Mesodermal cell (in vitro differentiated cells): ENCODE measurements at regions not wholly inside any gene's neighbourhood (a gene's known extent, or its start where the extent isn't known, plus 50 kb on each side); places are given as distances from the start of the nearest gene placed in this dataset.
"Not testable (repeated sequence)": the region's sequence is repeated elsewhere in the genome, so short reads cannot be mapped to it uniquely, and the experiment has no call there.

Experiments
- H3K27ac ChIP-seq: 2 replicates; pipeline ENCODE4 v1.7.0; 2013; ENCODE audit warnings: mild to moderate bottlenecking, low read depth, low read length, moderate library complexity; ENCODE audit not compliant: severe bottlenecking
- H3K36me3 ChIP-seq: 2 replicates; pipeline ENCODE4 v1.7.1; 2013; ENCODE audit warnings: mild to moderate bottlenecking, low read length, moderate library complexity; ENCODE audit not compliant: control insufficient read depth, insufficient read depth
- H3K4me1 ChIP-seq: one replicate; pipeline ENCODE4 v1.7.1; 2013; ENCODE audit warnings: mild to moderate bottlenecking, low read length; ENCODE audit not compliant: insufficient read depth, control insufficient read depth, poor library complexity, severe bottlenecking
- H3K4me3 ChIP-seq: 2 replicates; pipeline ENCODE4 v1.7.0; 2013; ENCODE audit warnings: low read length, control low read depth, mild to moderate bottlenecking; ENCODE audit not compliant: insufficient read depth, poor library complexity, severe bottlenecking; ENCODE audit errors: extremely low read depth
- H3K9me3 ChIP-seq: 2 replicates; pipeline ENCODE4 v1.7.1; 2013; ENCODE audit warnings: mild to moderate bottlenecking, low read length, moderate library complexity; ENCODE audit not compliant: control insufficient read depth
- WGBS, 2 experiments: methylation state at CpG; one replicate each; pipeline ENCODE4 v1.1.5; 2013; ENCODE audit warnings: missing lambda C conversion rate in 2 of 2; ENCODE audit not compliant: insufficient coverage in 2 of 2; 5-methylcytosine and 5-hydroxymethylcytosine counted together

DNA sequence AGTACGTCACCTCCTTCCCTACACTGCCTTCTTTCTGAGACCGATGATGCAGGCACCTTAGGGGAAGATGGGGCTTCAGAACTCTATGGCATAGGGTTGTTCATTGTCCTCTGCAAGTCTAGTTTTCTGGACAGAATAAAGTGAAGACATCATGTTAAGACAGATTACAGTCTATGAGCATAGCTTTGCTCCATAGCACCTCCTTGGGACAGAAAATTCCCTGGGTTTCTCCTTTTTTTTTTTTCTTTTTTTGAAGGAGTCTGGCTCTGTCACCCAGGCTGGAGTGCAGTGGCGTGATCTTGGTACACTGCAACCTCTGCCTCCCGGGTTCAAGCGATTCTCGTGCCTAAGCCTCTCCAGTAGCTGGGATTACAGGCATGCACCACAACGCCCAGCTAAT is 119.8 kb upstream of the CADM1 start:
- no peaks in the 10 kb centered on the region for H3K36me3 ChIP-seq
- WGBS, 2 experiments: 94% methylated on average over 6 of the region's 7 CpGs; no CpG with 5 or more reads in 1 of the 2 experiments
- H3K27ac ChIP-seq: no peak overlapping the region
- no peaks in the 10 kb centered on the region for H3K9me3 ChIP-seq
- H3K4me3 ChIP-seq: no peak overlapping the region
- peaks cover 14% of the 10 kb centered on the region for H3K4me1 ChIP-seq

DNA sequence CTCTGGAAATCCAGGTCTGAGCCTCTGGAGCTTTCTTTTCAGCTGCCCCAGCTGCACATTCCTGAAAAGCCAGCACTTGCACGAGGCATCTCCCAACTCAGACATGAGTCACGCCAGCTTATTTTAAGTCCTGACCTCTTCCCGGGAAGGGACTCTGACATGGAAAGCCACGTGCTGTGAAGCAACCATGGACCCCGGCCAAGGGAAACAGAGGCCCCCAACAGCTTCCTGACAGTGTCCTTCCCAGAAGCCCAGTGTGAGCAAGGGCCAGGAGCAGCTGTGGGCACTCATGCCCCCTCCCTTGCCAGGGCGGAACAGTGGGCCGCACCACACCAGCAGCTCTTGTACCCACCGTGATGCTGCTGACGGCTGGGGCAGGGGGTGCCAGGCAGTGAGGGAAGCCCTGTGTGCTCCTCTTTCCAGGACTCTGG is 118.8 kb upstream of the CADM1 start:
- WGBS, 2 experiments: 59 to 71% methylated on average over 8 to 9 of the region's 9 CpGs
- H3K9me3 ChIP-seq: no peaks in the 10 kb centered on the region
- H3K4me3 ChIP-seq: no peak overlapping the region
- no peaks in the 10 kb centered on the region for H3K36me3 ChIP-seq
- H3K27ac ChIP-seq: peak overlapping the region; percentile 25
- H3K4me1 ChIP-seq: peaks cover 14% of the 10 kb centered on the region

DNA sequence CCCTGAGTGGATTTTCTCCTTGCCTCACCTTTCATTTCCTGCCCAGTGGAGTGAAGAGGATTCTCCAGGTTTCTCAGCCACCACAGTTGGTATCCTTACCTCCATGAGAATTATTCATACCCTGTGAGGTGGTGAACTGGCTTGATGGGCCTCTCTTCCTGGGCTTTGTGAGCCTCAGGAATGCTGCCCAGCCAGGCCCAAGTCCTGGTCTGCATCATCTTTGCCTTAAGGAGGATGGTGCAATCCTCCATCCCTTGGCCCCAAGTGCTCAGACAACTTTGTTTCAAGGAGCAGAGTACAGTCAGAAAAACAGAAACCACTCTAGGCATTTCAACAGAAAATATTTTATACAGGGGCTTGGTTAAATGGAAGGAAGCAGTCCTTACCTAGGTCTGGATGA is 114.2 kb upstream of the CADM1 start:
- Histone ChIP-seq H3K27ac (no peak overlapping the region), H3K36me3 (no peaks in the 10 kb centered on the region), H3K9me3 (no peaks in the 10 kb centered on the region), H3K4me3 (no peak overlapping the region), H3K4me1 (peaks cover 17% of the 10 kb centered on the region)

- 88 to 100% methylated on average over 2 of the region's 2 CpGs for WGBS, 2 experiments
- H3K4me1 ChIP-seq: peaks cover 17% of the 10 kb centered on the region
- H3K9me3 ChIP-seq: no peaks in the 10 kb centered on the region
- no peaks in the 10 kb centered on the region for H3K36me3 ChIP-seq
- no peak overlapping the region for H3K4me3 ChIP-seq
- no peak overlapping the region for H3K27ac ChIP-seq
These were observed 113.6 kb upstream of the CADM1 start for GRCh38 chr11:115617767-115618166.

DNA sequence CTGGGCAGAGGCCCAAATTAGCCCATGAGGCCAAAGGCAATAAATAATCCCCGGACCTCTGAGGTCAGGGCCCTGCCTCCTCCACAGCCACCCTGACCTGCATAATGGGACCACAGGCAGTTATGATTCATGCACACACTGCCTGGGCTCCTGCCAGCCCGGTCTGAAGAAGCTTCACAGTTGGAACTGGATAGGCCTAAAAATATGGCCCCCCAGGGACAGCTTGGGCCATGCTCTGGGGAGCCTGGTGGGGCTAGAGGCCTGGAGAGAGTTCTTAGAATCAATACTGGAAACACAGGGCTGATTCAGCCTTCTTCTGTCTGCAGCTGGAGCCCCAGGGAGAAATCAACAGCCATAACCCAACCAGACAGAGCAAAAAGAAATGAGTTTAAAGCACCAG is 112.8 kb upstream of the CADM1 start:
- Histone ChIP-seq H3K4me3 (no peak overlapping the region), H3K27ac (no peak overlapping the region), H3K36me3 (no peaks in the 10 kb centered on the region), H3K9me3 (no peaks in the 10 kb centered on the region), H3K4me1 (peaks cover 17% of the 10 kb centered on the region)
- 73 to 87% methylated on average over 2 of the region's 2 CpGs for WGBS, 2 experiments

GRCh38 chr11:115613986-115614632 is 109.9 kb upstream of the CADM1 start:
- H3K27ac ChIP-seq: no peak overlapping the region

DNA sequence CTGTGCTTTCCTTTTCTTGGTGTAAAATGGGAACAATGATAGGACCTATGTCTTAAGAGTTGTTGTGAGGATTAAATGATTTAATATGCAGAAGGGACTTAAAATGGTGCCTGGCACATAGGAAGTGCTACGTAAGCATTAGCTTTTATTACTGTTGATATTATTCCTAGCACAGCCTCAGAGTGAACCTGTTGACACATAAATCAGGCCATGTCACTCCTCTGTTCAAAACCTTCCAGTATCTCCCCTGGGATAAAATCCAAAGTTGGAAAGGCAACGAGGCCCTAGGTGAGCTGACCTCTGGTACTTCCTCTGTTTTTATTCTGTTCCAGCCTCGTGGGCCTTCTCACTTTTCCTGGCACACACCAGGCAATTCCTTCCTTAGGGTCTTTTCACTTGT is 108.8 kb upstream of the CADM1 start:
- H3K9me3 ChIP-seq: no peaks in the 10 kb centered on the region
- H3K36me3 ChIP-seq: no peaks in the 10 kb centered on the region
- WGBS, 2 experiments: 79 to 84% methylated on average over 2 to 3 of the region's 3 CpGs
- peaks cover 18% of the 10 kb centered on the region for H3K4me1 ChIP-seq
- H3K4me3 ChIP-seq: no peak overlapping the region
- H3K27ac ChIP-seq: no peak overlapping the region

More at GRCh38 chr11:115613986-115614632, 109.9 kb upstream of the CADM1 start:
- Histone ChIP-seq H3K4me3 (no peak overlapping the region), H3K36me3 (no peaks in the 10 kb centered on the region), H3K9me3 (no peaks in the 10 kb centered on the region), H3K4me1 (peaks cover 18% of the 10 kb centered on the region)
- WGBS, 2 experiments: 82 to 89% methylated on average over 9 of the region's 9 CpGs

DNA sequence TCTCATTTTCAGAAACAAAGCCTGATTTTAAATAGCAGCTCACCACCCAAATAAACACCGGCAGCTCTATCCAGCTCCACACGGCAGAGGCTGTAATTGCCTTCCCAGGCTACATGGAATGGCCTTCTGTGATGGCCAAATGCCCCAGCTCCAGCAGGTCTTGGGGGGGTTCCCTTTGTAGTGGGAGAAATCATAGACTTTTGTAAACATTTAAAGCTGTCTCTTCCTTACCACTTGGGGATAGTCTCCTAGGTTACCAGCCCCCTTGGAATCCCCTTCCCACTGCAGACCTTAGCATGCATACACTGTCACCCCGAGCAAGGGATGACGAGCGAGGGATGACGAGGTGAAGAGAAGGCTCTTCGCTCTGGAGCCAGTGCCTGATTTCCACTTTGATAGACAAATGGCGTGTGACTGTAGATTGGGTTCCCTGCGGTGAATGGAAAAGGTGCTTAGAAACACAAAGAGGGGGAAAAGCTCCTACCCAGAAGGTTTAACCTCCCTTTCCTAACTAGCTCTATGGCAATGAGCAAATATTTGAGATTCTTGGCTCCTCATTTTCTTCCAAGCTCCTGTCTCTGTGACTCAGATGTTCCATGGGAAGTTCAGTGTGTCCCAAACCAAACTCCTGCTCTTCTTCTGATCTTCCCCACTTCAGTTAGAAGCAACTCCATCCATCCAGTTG is 108.0 kb upstream of the CADM1 start:
- Histone ChIP-seq H3K9me3 (no peaks in the 10 kb centered on the region), H3K36me3 (no peaks in the 10 kb centered on the region), H3K4me1 (peaks cover 18% of the 10 kb centered on the region), H3K4me3 (no peak overlapping the region), H3K27ac (no peak overlapping the region)
- WGBS, 2 experiments: 51 to 70% methylated on average over 5 to 6 of the region's 9 CpGs

DNA sequence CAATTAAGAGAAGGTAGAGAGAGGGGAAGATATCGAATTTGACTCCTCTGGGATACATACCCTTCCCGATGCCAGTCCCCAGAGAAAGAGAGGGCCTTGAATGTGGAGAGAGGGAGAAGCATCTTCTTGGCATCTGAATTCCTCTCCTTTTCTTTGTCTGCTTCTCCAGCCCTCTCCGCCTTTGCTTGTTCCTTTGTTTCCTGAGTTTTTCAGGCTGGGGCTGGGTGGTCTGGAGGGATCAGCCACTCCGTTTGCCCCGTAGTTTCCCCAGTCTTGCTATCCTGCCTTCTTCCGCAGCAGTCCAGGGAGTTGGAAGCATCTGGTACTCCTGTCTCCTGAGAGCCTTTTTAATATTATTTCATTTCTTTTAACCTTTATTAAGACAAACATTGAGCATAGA is 107.1 kb upstream of the CADM1 start:
- 69 to 85% methylated on average over 3 of the region's 6 CpGs for WGBS, 2 experiments
- no peaks in the 10 kb centered on the region for H3K36me3 ChIP-seq
- H3K4me3 ChIP-seq: no peak overlapping the region
- H3K4me1 ChIP-seq: peaks cover 18% of the 10 kb centered on the region
- H3K9me3 ChIP-seq: no peaks in the 10 kb centered on the region
- no peak overlapping the region for H3K27ac ChIP-seq

DNA sequence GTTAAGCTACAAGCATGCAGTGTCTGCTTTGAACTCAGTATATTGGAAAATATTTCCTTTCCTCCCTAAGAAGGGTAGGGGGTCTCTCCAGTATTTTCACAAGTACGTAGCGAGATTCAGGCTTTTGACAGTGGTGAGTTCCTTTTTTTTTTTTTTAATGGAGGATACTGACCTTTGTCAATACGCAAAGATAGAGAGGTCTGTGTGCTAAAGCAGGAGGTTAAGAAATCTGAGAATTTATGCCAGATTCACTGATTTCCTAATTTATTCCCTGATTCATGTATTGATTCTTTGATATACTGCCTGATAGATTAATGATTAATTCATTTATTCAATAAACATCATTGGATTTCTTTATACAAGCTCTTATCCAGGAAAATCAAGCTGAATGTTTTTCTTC is 106.7 kb upstream of the CADM1 start:
- peaks cover 18% of the 10 kb centered on the region for H3K4me1 ChIP-seq
- no peaks in the 10 kb centered on the region for H3K36me3 ChIP-seq
- WGBS, 2 experiments: no CpG with 5 or more reads among the region's 3 CpGs
- H3K4me3 ChIP-seq: no peak overlapping the region
- H3K9me3 ChIP-seq: no peaks in the 10 kb centered on the region
- no peak overlapping the region for H3K27ac ChIP-seq

DNA sequence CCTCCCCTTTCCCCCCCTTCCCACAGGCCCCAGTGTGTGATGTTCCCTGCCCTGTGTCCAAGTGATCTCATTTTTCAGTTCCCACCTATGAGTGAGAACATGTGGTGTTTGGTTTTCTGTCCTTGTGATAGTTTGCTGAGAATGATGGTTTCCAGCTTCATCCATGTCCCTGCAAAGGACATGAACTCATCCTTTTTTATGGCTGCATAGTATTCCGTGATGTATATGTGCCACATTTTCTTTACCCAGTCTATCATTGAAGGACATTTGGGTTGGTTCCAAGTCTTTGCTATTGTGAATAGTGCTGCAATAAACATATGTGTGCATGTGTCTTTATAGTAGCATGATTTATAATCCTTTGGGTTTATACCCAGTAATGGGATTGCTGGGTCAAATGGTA is 106.0 kb upstream of the CADM1 start:
- peaks cover 18% of the 10 kb centered on the region for H3K4me1 ChIP-seq
- not testable (repeated sequence) for H3K4me3 ChIP-seq, H3K9me3 ChIP-seq, H3K36me3 ChIP-seq, H3K27ac ChIP-seq
- no CpG with 5 or more reads among the region's 1 CpG for WGBS, 2 experiments
